KMS-11 (cell line): ENCODE measurements at regions not wholly inside any gene's neighbourhood (a gene's known extent, or its start where the extent isn't known, plus 50 kb on each side); places are given as distances from the start of the nearest gene placed in this dataset.

ENCODE experiments used
- H2AFZ ChIP-seq: fragments of 200-600 bp; sonication (generic); 2 replicates; pipeline ENCODE4 v1.6.1; 2016; ENCODE audit warnings: antibody characterized with exemption, mixed run types, low read depth
- H3K27ac ChIP-seq: fragments of 200-600 bp; sonication (generic); 2 replicates; pipeline ENCODE4 v1.6.1; 2016; ENCODE audit warnings: mild to moderate bottlenecking, mixed run types
- H3K27me3 ChIP-seq: fragments of 200-600 bp; sonication (generic); 2 replicates; pipeline ENCODE4 v1.6.1; 2017; ENCODE audit warnings: mild to moderate bottlenecking, low read depth, mixed run types, moderate library complexity; ENCODE audit not compliant: insufficient read depth
- H3K36me3 ChIP-seq: fragments of 200-600 bp; sonication (generic); 2 replicates; pipeline ENCODE4 v1.6.1; 2017; ENCODE audit warnings: mild to moderate bottlenecking, mixed run types; ENCODE audit not compliant: insufficient read depth
- H3K4me1 ChIP-seq: fragments of 200-600 bp; sonication (generic); 2 replicates; pipeline ENCODE4 v1.6.1; 2016; ENCODE audit warnings: mild to moderate bottlenecking, low read depth, mixed run types; ENCODE audit not compliant: poor library complexity, severe bottlenecking
- H3K4me2 ChIP-seq: fragments of 200-600 bp; sonication (generic); 2 replicates; pipeline ENCODE4 v1.7.0; 2016; ENCODE audit warnings: mild to moderate bottlenecking, mixed run types
- H3K4me3 ChIP-seq: fragments of 200-600 bp; sonication (generic); IDR thresholded peaks from 2 replicates; pipeline ENCODE4 v1.6.1; 2017; ENCODE audit warnings: low read depth, low read length, mixed read lengths; ENCODE audit not compliant: insufficient read depth
- H3K79me2 ChIP-seq: fragments of 200-600 bp; sonication (generic); 2 replicates; pipeline ENCODE4 v1.6.1; 2016; ENCODE audit warnings: low read depth, mixed run types; ENCODE audit not compliant: insufficient read depth
- H3K9ac ChIP-seq: fragments of 200-600 bp; sonication (generic); 2 replicates; pipeline ENCODE4 v1.6.1; 2016; ENCODE audit warnings: mild to moderate bottlenecking, mixed run types
- H4K20me1 ChIP-seq: fragments of 200-600 bp; sonication (generic); 2 replicates; pipeline ENCODE4 v1.6.1; 2016; ENCODE audit warnings: mild to moderate bottlenecking, mixed run types; ENCODE audit not compliant: insufficient read depth
- TF ChIP-seq, protein P1 (sequence below): fragments of 200-600 bp; sonication (generic); conservative IDR thresholded peaks from 2 replicates; pipeline ENCODE4 v1.6.1; 2017; ENCODE audit warnings: low read depth, mild to moderate bottlenecking, antibody characterized with exemption, low read length, moderate library complexity, mixed read lengths

DNA sequence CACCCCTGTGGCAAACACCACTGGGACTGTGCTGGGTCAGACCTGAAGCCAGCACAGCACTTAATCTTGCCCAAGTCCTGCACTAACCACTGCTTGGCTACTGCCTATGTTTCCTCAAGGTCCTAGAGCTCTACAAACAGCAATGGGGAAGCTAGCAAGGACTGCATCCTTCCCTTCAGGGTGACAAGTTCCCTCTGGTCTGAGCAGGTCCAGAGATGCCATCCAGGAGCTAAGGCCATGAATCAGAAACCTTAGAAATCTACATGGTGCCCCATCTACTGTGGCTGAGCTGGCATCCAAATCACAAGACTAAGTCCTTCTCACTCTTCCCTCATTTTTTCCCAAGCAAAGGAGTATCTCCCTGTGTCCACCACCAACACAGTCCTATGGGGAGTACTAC is 239.7 kb upstream of the UGT8 start:
- TF ChIP-seq, protein P1, sequence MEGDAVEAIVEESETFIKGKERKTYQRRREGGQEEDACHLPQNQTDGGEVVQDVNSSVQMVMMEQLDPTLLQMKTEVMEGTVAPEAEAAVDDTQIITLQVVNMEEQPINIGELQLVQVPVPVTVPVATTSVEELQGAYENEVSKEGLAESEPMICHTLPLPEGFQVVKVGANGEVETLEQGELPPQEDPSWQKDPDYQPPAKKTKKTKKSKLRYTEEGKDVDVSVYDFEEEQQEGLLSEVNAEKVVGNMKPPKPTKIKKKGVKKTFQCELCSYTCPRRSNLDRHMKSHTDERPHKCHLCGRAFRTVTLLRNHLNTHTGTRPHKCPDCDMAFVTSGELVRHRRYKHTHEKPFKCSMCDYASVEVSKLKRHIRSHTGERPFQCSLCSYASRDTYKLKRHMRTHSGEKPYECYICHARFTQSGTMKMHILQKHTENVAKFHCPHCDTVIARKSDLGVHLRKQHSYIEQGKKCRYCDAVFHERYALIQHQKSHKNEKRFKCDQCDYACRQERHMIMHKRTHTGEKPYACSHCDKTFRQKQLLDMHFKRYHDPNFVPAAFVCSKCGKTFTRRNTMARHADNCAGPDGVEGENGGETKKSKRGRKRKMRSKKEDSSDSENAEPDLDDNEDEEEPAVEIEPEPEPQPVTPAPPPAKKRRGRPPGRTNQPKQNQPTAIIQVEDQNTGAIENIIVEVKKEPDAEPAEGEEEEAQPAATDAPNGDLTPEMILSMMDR = no peak
- no peaks in the 10 kb centered on the region for H3K36me3 ChIP-seq
- H2AFZ ChIP-seq = no peak overlapping the region
- H3K9ac ChIP-seq = no peak overlapping the region
- H3K79me2 ChIP-seq = no peaks in the 10 kb centered on the region
- H3K27ac ChIP-seq = no peak overlapping the region
- no peak overlapping the region for H3K4me2 ChIP-seq
- no peaks in the 10 kb centered on the region for H3K27me3 ChIP-seq
- H4K20me1 ChIP-seq = no peaks in the 10 kb centered on the region
- H3K4me1 ChIP-seq = no peaks in the 10 kb centered on the region
- H3K4me3 ChIP-seq = no peak overlapping the region

DNA sequence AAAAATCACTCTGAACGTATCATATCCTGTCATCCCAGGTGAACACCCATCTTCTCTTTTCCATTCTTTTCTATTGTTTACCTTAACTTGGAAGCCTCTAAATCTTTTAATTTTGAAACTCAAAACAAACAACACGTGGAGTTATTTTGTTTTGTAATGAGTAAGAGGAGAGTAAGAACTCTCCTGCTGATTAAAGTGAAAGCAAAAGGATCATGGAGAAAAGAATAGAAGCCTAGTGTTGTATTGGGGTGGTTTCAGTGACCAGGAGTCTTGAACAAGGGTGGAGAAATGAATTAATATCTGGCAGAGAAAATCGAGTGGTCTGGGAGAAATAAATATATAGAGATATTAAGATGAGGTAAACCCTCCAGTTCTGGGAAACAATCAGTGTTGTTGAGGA is 237.4 kb upstream of the UGT8 start:
- Histone ChIP-seq H3K4me2 (no peak overlapping the region), H3K27ac (no peak overlapping the region), H2AFZ (no peak overlapping the region), H3K27me3 (no peaks in the 10 kb centered on the region), H3K4me3 (no peak overlapping the region), H4K20me1 (no peaks in the 10 kb centered on the region), H3K36me3 (no peaks in the 10 kb centered on the region), H3K9ac (no peak overlapping the region), H3K4me1 (no peaks in the 10 kb centered on the region), H3K79me2 (no peaks in the 10 kb centered on the region)
- TF ChIP-seq, protein P1 = no peak

DNA sequence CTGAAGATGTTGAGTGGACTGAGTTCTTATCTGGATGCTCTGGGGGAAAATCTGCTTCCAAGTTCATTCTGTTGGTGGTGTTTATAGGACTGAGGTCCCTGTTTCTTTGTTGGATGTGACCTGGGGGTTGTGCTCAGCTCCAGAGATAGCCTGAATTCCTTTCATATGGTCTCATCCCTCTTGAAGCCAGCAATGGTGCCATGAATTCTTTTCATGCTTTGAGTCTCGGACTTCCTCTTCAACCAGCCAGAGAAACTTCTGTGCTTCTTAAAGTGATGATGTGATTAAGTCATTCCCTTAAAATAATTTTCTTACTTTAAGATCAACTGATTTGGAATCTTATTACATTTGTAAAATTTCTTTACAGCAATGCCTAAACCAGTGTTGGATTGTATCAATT is 233.8 kb upstream of the UGT8 start:
- Histone ChIP-seq H4K20me1 (no peaks in the 10 kb centered on the region), H2AFZ (no peak overlapping the region), H3K36me3 (no peaks in the 10 kb centered on the region), H3K9ac (no peak overlapping the region), H3K4me3 (no peak overlapping the region), H3K27ac (no peak overlapping the region), H3K27me3 (no peaks in the 10 kb centered on the region), H3K4me2 (no peak overlapping the region), H3K79me2 (no peaks in the 10 kb centered on the region), H3K4me1 (no peaks in the 10 kb centered on the region)
- TF ChIP-seq, protein P1 = no peak

DNA sequence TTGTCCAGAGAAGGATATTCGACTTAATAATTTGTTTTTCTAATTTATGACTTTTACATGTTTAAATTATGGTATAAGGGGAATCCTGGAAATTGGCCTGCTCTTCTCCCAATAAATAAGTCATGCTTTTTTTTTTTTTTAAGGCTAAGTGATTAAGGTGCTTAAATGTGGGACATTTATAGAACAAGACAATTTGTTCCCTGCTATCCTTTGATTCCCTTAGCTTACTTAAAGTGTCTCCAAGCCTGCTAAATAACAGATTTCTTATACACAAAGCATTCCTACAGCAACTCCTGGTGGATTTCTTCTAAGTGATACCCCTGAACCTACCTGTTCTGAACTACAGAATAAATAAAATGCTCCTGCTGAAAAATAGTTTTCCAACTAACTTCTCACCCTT is 233.0 kb upstream of the UGT8 start:
- Histone ChIP-seq H3K4me3 (no peak overlapping the region), H2AFZ (no peak overlapping the region), H3K4me2 (no peak overlapping the region), H4K20me1 (no peaks in the 10 kb centered on the region), H3K36me3 (no peaks in the 10 kb centered on the region), H3K9ac (no peak overlapping the region), H3K4me1 (no peaks in the 10 kb centered on the region), H3K27ac (no peak overlapping the region), H3K79me2 (no peaks in the 10 kb centered on the region), H3K27me3 (no peaks in the 10 kb centered on the region)
- TF ChIP-seq, protein P1 = no peak

DNA sequence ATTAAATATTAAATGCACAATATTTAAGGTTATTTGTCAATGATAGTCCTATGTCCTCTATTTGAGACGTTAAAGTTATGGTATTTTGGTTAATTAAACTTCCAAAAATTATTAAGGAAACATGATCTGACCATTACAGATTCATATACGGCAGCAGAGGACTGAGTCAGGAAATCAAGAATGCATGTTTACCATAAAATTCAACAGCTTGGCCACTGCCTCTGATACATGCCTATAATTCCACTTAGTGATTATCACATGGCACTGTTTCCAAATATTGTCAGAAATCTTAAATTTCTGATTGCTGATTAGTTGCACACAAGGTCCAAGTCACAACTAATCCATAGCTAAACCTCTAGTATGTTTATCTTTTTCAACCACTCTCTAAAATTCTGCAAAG is 232.2 kb upstream of the UGT8 start:
- Histone ChIP-seq H3K79me2 (no peaks in the 10 kb centered on the region), H3K9ac (no peak overlapping the region), H3K4me3 (no peak overlapping the region), H3K36me3 (no peaks in the 10 kb centered on the region), H4K20me1 (no peaks in the 10 kb centered on the region), H3K4me1 (no peaks in the 10 kb centered on the region), H3K27me3 (no peaks in the 10 kb centered on the region), H3K4me2 (no peak overlapping the region), H2AFZ (no peak overlapping the region), H3K27ac (no peak overlapping the region)
- TF ChIP-seq, protein P1 = no peak
